Upper lobe of left lung (tissue), 6 donors: ENCODE measurements at regions not wholly inside any gene's neighbourhood (a gene's known extent, or its start where the extent isn't known, plus 50 kb on each side); places are given as distances from the start of the nearest gene placed in this dataset.

ENCODE experiments used
- ATAC-seq, 2 donors: fragments of 200-7000 bp; cut with Tn5 transposase; one replicate each; pipeline ENCODE4 v1.9.1; 2022; ENCODE audit warnings: mild to moderate bottlenecking in 2 of 2, moderate library complexity in 2 of 2; ENCODE audit not compliant: low FRiP score in 2 of 2
- DNase-seq, 2 donors: peaks; one replicate each; pipeline ENCODE4 v3.0.0-alpha.2; 2019 to 2020
- H3K27ac ChIP-seq, 4 donors: fragments of 200-600 bp; sonication (generic); one replicate each; pipeline ENCODE4 v1.5.1; 2016 to 2019
- H3K27me3 ChIP-seq, 4 donors: fragments of 200-600 bp; sonication (generic); one replicate each; pipeline ENCODE4 v1.5.1; 2017 to 2019
- H3K36me3 ChIP-seq, 4 donors: fragments of 200-600 bp; sonication (generic); one replicate each; pipeline ENCODE4 v1.5.1; 2016 to 2019
- H3K4me1 ChIP-seq, 4 donors: fragments of 200-600 bp; sonication (generic); one replicate each; pipeline ENCODE4 v1.5.1; 2018 to 2019
- H3K4me3 ChIP-seq, 4 donors: fragments of 200-600 bp; sonication (generic); one replicate each; pipeline ENCODE4 v1.5.1; 2017 to 2019; ENCODE audit warnings: mild to moderate bottlenecking in 2 of 4, moderate library complexity in 1 of 4
- H3K9me3 ChIP-seq, 4 donors: fragments of 200-600 bp; sonication (generic); one replicate each; pipeline ENCODE4 v1.5.1; 2018 to 2019
- EP300 ChIP-seq, 4 donors: sonication (generic); formaldehyde crosslinking; IDR thresholded peaks; one replicate each; pipeline ENCODE4 v1.5.1; 2017; ENCODE audit warnings: antibody characterized with exemption in 4 of 4, control low read depth in 2 of 4
- POLR2A ChIP-seq, 4 donors: fragments of 450-650 bp; IDR thresholded peaks; one replicate each; pipeline ENCODE4 v1.5.1; 2016 to 2017; ENCODE audit warnings: antibody characterized with exemption in 4 of 4, mild to moderate bottlenecking in 2 of 4
- POLR2AphosphoS5 ChIP-seq, 2 donors: sonication (generic); formaldehyde crosslinking; IDR thresholded peaks; one replicate each; pipeline ENCODE4 v1.5.1; 2017; ENCODE audit warnings: antibody characterized with exemption in 2 of 2
- WGBS, 2 donors: methylation state at CpG; one replicate each; pipeline ENCODE4 v1.1.5; 2017 to 2018; 5-methylcytosine and 5-hydroxymethylcytosine counted together
- TF ChIP-seq, protein P1 (sequence below), 6 experiments: fragments of 450-650 bp in 4 of 6; fragments of 200-600 bp in 2 of 6; sonication (generic) in 2 of 6; IDR thresholded peaks; one replicate each; pipeline ENCODE4 v1.5.1; 2016 to 2019; ENCODE audit warnings: antibody characterized with exemption in 6 of 6
- donor health status: DM: no; HTN: no; CAD: no; lungs with moderate emphysema.
- donor health status: DM: no; HTN: yes; CAD: no; lungs with severe emphysema.

DNA sequence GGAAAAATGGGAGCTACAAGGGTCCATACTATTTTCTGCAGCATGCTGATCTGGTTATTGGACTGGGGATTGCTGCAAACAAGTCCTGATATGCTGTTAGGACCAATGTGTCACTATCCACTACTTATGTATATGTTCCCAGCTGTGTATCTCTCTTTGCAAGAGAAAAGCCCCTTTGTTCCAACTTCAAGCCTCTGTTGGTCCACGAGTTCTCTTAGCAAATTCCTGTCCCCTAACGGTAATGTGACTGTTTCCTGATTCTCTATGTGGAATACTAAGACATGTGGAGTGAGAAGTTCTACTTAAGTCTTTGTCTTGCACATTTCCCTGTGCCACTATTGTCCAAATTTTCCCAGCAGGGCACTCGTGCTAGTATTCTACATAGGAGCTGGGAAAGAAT lies 557.7 kb downstream of the FSCB start:
- Histone ChIP-seq H3K4me1 (no peaks in the 10 kb centered on the region), H3K27me3 (no peaks in the 10 kb centered on the region), H3K36me3 (no peaks in the 10 kb centered on the region), H3K27ac (no peak overlapping the region), H3K4me3 (no peak overlapping the region), H3K9me3 (no peaks in the 10 kb centered on the region)
- WGBS, 2 donors = 45 to 47% methylated on average over 3 of the region's 3 CpGs
- ATAC-seq = no peak
- TF ChIP-seq, protein P1, sequence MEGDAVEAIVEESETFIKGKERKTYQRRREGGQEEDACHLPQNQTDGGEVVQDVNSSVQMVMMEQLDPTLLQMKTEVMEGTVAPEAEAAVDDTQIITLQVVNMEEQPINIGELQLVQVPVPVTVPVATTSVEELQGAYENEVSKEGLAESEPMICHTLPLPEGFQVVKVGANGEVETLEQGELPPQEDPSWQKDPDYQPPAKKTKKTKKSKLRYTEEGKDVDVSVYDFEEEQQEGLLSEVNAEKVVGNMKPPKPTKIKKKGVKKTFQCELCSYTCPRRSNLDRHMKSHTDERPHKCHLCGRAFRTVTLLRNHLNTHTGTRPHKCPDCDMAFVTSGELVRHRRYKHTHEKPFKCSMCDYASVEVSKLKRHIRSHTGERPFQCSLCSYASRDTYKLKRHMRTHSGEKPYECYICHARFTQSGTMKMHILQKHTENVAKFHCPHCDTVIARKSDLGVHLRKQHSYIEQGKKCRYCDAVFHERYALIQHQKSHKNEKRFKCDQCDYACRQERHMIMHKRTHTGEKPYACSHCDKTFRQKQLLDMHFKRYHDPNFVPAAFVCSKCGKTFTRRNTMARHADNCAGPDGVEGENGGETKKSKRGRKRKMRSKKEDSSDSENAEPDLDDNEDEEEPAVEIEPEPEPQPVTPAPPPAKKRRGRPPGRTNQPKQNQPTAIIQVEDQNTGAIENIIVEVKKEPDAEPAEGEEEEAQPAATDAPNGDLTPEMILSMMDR (IDR thresholded peaks at IDR 0.05) = no peak
- TF ChIP-seq EP300 (IDR thresholded peaks at IDR 0.05) = no peak
- no peak for TF ChIP-seq POLR2A (IDR thresholded peaks at IDR 0.05)
- no peak for TF ChIP-seq POLR2AphosphoS5 (IDR thresholded peaks at IDR 0.05)
- no peak for DNase-seq

- TF ChIP-seq EP300 (IDR thresholded peaks at IDR 0.05) (no peak), POLR2A (IDR thresholded peaks at IDR 0.05) (no peak), POLR2AphosphoS5 (IDR thresholded peaks at IDR 0.05) (no peak)
- TF ChIP-seq, protein P1 (IDR thresholded peaks at IDR 0.05) = no peak
- 82 to 89% methylated on average over 11 of the region's 11 CpGs for WGBS, 2 donors
- Histone ChIP-seq H3K36me3 (no peaks in the 10 kb centered on the region), H3K4me3 (no peak overlapping the region), H3K27me3 (no peaks in the 10 kb centered on the region), H3K27ac (no peak overlapping the region), H3K9me3 (no peaks in the 10 kb centered on the region), H3K4me1 (no peaks in the 10 kb centered on the region)
- DNase-seq (peak in 1 of 2 donors; percentile 35), ATAC-seq (peak in 1 of 2 donors; percentile 59)
Measured at GRCh38 chr14:43939836-43940235, 567.2 kb downstream of the FSCB start.

DNA sequence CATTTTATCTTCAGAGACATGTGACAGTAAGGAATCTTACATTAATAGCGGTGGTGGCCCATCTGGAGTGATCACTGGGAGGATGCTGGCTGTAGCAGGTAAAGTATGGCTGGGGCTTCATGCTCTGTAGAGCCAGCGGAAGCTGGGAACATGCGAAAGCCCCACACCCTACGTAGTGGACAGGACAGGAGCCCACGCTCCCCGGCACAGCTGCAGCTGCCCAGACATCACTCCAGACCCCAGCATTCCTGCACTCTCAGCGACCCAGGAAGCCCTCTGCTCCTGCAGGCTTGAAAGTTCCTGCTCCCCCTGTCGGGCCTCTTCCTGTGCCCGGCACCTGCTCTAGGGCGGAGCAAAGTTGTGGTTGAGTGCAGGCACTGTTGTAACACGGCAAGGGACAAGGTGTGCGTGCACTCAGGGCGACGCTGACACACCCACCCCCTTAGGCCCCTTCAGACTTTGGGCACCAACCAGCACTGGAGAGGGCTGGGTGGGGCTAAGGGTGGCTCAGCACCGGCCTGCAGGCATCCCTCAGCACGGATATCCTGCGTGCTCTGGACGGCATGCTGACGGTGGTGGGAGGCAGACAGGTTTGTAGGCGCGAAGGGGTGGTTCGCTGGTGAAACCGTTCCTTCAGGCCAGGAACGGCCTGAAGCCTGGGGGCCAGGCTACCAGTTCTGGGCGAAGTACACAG lies 568.3 kb downstream of the FSCB start:
- WGBS, 2 donors = 84 to 89% methylated on average over 21 to 25 of the region's 25 CpGs
- Histone ChIP-seq H3K36me3 (no peaks in the 10 kb centered on the region), H3K4me3 (no peak overlapping the region), H3K9me3 (no peaks in the 10 kb centered on the region), H3K27me3 (no peaks in the 10 kb centered on the region), H3K27ac (no peak overlapping the region), H3K4me1 (no peaks in the 10 kb centered on the region)
- DNase-seq (peak in 1 of 2 donors; percentile 41), ATAC-seq (peak in 1 of 2 donors; percentile 73)
- TF ChIP-seq POLR2A (IDR thresholded peaks at IDR 0.05) (no peak), EP300 (IDR thresholded peaks at IDR 0.05) (no peak), POLR2AphosphoS5 (IDR thresholded peaks at IDR 0.05) (no peak)
- TF ChIP-seq, protein P1 (IDR thresholded peaks at IDR 0.05) = no peak

DNA sequence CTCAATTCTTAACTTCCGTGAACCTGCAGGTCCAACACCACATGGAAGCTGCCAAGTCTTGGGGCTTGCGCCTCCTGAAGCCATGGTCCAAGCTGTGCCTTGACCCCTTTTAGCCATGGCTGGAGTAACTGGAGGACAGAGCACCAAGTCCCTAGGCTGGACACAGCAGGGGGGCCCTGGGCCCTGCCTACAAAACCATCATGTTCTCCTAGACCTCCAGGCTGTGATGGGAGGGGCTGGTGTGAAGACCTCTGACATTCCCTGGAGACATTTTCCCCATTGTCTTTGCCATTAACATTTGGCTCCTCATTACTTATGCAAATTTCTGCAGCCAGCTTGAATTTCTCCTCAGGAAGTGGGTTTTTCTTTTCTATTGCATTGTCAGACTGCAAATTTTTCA lies 570.1 kb downstream of the FSCB start:
- Histone ChIP-seq H3K4me1 (no peaks in the 10 kb centered on the region), H3K27me3 (no peaks in the 10 kb centered on the region), H3K27ac (no peak overlapping the region), H3K4me3 (no peak overlapping the region), H3K36me3 (no peaks in the 10 kb centered on the region), H3K9me3 (no peaks in the 10 kb centered on the region)
- DNase-seq (no peak), ATAC-seq (no peak)
- TF ChIP-seq EP300 (IDR thresholded peaks at IDR 0.05) = no peak
- WGBS, 2 donors = 95 to 100% methylated on average over 2 of the region's 2 CpGs

DNA sequence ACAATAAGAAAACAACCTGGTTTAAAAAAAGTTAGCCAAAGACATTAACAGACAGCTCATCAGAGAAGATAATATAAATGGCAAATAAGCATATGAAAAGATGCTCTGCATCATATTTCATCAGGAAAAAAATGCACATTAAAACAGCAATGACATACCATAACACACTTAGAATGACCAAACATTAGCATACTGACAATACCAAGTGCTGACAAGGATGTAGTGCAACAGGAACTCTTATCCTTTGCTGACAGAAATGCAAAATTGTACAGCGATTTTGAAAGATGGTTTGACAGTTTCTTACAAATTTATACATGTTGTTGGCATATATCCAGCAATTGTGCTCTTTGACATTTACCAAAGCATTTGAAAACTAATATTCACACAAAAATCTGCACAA lies 573.0 kb downstream of the FSCB start:
- ATAC-seq (no peak), DNase-seq (no peak)
- 70% methylated on average over 1 of the region's 1 CpG for whole genome bisulfite sequencing, 2 donors
- H3K4me1 ChIP-seq = no peaks in the 10 kb centered on the region
- H3K4me3 ChIP-seq = no peak overlapping the region
- H3K9me3 ChIP-seq = no peaks in the 10 kb centered on the region
- no peaks in the 10 kb centered on the region for H3K27me3 ChIP-seq
- no peak overlapping the region for H3K27ac ChIP-seq
- no peak for TF ChIP-seq POLR2AphosphoS5 (IDR thresholded peaks at IDR 0.05)
- TF ChIP-seq, protein P1 (IDR thresholded peaks at IDR 0.05) = no peak
- H3K36me3 ChIP-seq = no peaks in the 10 kb centered on the region
